Gastrocnemius medialis (tissue), 4 donors: ENCODE measurements at regions not wholly inside any gene's neighbourhood (a gene's known extent, or its start where the extent isn't known, plus 50 kb on each side); places are given as distances from the start of the nearest gene placed in this dataset.

Source experiments
- POLR2A ChIP-seq, 2 donors: fragments of 450-650 bp; IDR thresholded peaks; one replicate each; pipeline ENCODE4 v1.6.1; 2017; ENCODE audit warnings: antibody characterized with exemption in 2 of 2, mild to moderate bottlenecking in 2 of 2, moderate library complexity in 2 of 2
- TF ChIP-seq, protein P1 (sequence below), 5 experiments: fragments of 450-650 bp in 3 of 5; fragments of 200-600 bp in 2 of 5; sonication (generic) in 2 of 5; IDR thresholded peaks in 4 of 5; conservative IDR thresholded peaks in 1 of 5; 1 replicate in 4 of 5; 2 replicates in 1 of 5; pipeline ENCODE4 v1.5.1; 2016 to 2019; ENCODE audit warnings: antibody characterized with exemption in 5 of 5, mild to moderate bottlenecking in 3 of 5, moderate library complexity in 3 of 5

GRCh38 chr10:59508956-59509355 lies 146.6 kb upstream of the FAM13C start:
- TF ChIP-seq, protein P1, sequence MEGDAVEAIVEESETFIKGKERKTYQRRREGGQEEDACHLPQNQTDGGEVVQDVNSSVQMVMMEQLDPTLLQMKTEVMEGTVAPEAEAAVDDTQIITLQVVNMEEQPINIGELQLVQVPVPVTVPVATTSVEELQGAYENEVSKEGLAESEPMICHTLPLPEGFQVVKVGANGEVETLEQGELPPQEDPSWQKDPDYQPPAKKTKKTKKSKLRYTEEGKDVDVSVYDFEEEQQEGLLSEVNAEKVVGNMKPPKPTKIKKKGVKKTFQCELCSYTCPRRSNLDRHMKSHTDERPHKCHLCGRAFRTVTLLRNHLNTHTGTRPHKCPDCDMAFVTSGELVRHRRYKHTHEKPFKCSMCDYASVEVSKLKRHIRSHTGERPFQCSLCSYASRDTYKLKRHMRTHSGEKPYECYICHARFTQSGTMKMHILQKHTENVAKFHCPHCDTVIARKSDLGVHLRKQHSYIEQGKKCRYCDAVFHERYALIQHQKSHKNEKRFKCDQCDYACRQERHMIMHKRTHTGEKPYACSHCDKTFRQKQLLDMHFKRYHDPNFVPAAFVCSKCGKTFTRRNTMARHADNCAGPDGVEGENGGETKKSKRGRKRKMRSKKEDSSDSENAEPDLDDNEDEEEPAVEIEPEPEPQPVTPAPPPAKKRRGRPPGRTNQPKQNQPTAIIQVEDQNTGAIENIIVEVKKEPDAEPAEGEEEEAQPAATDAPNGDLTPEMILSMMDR (IDR thresholded peaks at IDR 0.05 in 4 of 5, conservative IDR thresholded peaks at IDR 0.05 in 1 of 5), result no peak
- no peak for TF ChIP-seq POLR2A (IDR thresholded peaks at IDR 0.05)
